HepG2 (cell line): ENCODE measurements at regions not wholly inside any gene's neighbourhood (a gene's known extent, or its start where the extent isn't known, plus 50 kb on each side); places are given as distances from the start of the nearest gene placed in this dataset.

Source experiments
- ATF2 ChIP-seq: sonication (generic); formaldehyde crosslinking; IDR thresholded peaks from 2 replicates; pipeline ENCODE4 v1.4.0; 2020; ENCODE audit warnings: missing genetic modification reagents
- GMEB1 ChIP-seq: sonication (generic); formaldehyde crosslinking; IDR thresholded peaks from 2 replicates; pipeline ENCODE4 v1.5.1; 2020; ENCODE audit warnings: missing genetic modification reagents, mild to moderate bottlenecking, borderline replicate concordance
- JUN ChIP-seq: sonication (generic); formaldehyde crosslinking; IDR thresholded peaks from 2 replicates; pipeline ENCODE4 v1.4.0; 2020; ENCODE audit warnings: mild to moderate bottlenecking, missing genetic modification reagents
- MXI1 ChIP-seq: IDR thresholded peaks from 3 replicates; pipeline ENCODE4 v1.6.1; 2012; ENCODE audit warnings: low read depth, low read length, inconsistent platforms, borderline replicate concordance
- NR2F2 ChIP-seq: IDR thresholded peaks from 2 replicates; pipeline ENCODE4 v1.6.1; 2012; ENCODE audit warnings: low read depth, inconsistent platforms, borderline replicate concordance
- SALL2 ChIP-seq: sonication (generic); formaldehyde crosslinking; IDR thresholded peaks from 2 replicates; pipeline ENCODE4 v1.8.1; 2023; ENCODE audit warnings: mild to moderate bottlenecking, missing genetic modification reagents, inconsistent platforms
- TAF1 ChIP-seq: sonication (generic); formaldehyde crosslinking; IDR thresholded peaks from 2 replicates; pipeline ENCODE4 v1.4.0; 2020; ENCODE audit warnings: missing genetic modification reagents
- TP53 ChIP-seq: sonication (generic); formaldehyde crosslinking; conservative IDR thresholded peaks from 2 replicates; pipeline ENCODE4 v1.4.0; 2020; ENCODE audit warnings: missing genetic modification reagents
- USF2 ChIP-seq, 2 experiments: sonication (generic) in 1 of 2; formaldehyde crosslinking in 1 of 2; IDR thresholded peaks; 2 replicates each; pipeline versions ENCODE4 v1.5.1 to v1.6.1; 2011 to 2020; ENCODE audit warnings: borderline replicate concordance in 1 of 2, low read depth in 1 of 2, low read length in 1 of 2, mild to moderate bottlenecking in 1 of 2, missing genetic modification reagents in 1 of 2, moderate library complexity in 1 of 2
- ZIK1 ChIP-seq: sonication (generic); formaldehyde crosslinking; IDR thresholded peaks from 2 replicates; pipeline ENCODE4 v1.5.0; 2020; ENCODE audit warnings: mild to moderate bottlenecking, low read depth, missing genetic modification reagents, borderline replicate concordance
- ZKSCAN8 ChIP-seq: IDR thresholded peaks from 2 replicates; pipeline ENCODE4 v1.6.1; 2016; ENCODE audit warnings: borderline replicate concordance, missing genetic modification reagents, missing compliant biosample characterization
- ZNF274 ChIP-seq: sonication (generic); formaldehyde crosslinking; IDR thresholded peaks from 2 replicates; pipeline ENCODE4 v1.5.1; 2020; ENCODE audit warnings: mild to moderate bottlenecking, missing genetic modification reagents
- ZNF7 ChIP-seq: IDR thresholded peaks from 2 replicates; pipeline ENCODE4 v1.6.1; 2016; ENCODE audit warnings: missing biosample characterization, missing genetic modification reagents
- TF ChIP-seq, protein P1 (sequence below): sonication (generic); formaldehyde crosslinking; conservative IDR thresholded peaks from 2 replicates; pipeline ENCODE4 v1.4.0; 2020; ENCODE audit warnings: missing genetic modification reagents

GRCh38 chr3:158954420-158954819, 152.6 kb downstream of the MFSD1 start:
- TF ChIP-seq ZIK1 (no peak), SALL2 (no peak), ZNF274 (CRISPR knock-in tag) (no peak), TAF1 (CRISPR knock-in tag) (no peak), TP53 (CRISPR knock-in tag) (no peak), ZKSCAN8 (CRISPR knock-in tag) (no peak), ZNF7 (no peak), MXI1 (no peak), JUN (CRISPR knock-in tag) (no peak), USF2 (IDR thresholded peaks at IDR 0.05; ENCODE audit: low read depth, low read length) (no peak), USF2 (CRISPR knock-in tag; IDR thresholded peaks at IDR 0.05; ENCODE audit: borderline replicate concordance) (no peak), ATF2 (CRISPR knock-in tag) (no peak), GMEB1 (CRISPR knock-in tag) (no peak), NR2F2 (no peak)
- TF ChIP-seq, protein P1, sequence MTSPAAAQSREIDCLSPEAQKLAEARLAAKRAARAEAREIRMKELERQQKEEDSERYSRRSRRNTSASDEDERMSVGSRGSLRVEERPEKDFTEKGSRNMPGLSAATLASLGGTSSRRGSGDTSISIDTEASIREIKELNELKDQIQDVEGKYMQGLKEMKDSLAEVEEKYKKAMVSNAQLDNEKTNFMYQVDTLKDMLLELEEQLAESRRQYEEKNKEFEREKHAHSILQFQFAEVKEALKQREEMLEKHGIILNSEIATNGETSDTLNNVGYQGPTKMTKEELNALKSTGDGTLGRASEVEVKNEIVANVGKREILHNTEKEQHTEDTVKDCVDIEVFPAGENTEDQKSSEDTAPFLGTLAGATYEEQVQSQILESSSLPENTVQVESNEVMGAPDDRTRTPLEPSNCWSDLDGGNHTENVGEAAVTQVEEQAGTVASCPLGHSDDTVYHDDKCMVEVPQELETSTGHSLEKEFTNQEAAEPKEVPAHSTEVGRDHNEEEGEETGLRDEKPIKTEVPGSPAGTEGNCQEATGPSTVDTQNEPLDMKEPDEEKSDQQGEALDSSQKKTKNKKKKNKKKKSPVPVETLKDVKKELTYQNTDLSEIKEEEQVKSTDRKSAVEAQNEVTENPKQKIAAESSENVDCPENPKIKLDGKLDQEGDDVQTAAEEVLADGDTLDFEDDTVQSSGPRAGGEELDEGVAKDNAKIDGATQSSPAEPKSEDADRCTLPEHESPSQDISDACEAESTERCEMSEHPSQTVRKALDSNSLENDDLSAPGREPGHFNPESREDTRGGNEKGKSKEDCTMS (CRISPR knock-in tag): no peak
